NCI-H1930 (cell line): ENCODE measurements at regions not wholly inside any gene's neighbourhood (a gene's known extent, or its start where the extent isn't known, plus 50 kb on each side); places are given as distances from the start of the nearest gene placed in this dataset.

Source experiments
- DNase-seq, 2 experiments: peaks; one replicate each; lab custom pipeline; 2025; lab: John Stamatoyannopoulos, UW

- no peak for DNase-seq
Measured at GRCh38 chr6:130766239-130767144, 60.7 kb upstream of the SMLR1 start.

- no peak for DNase-seq
Measured at GRCh38 chr6:130769861-130770260, 57.3 kb upstream of the SMLR1 start.

- DNase-seq: no peak
Measured at GRCh38 chr6:130771741-130772140, 55.5 kb upstream of the SMLR1 start.

DNA sequence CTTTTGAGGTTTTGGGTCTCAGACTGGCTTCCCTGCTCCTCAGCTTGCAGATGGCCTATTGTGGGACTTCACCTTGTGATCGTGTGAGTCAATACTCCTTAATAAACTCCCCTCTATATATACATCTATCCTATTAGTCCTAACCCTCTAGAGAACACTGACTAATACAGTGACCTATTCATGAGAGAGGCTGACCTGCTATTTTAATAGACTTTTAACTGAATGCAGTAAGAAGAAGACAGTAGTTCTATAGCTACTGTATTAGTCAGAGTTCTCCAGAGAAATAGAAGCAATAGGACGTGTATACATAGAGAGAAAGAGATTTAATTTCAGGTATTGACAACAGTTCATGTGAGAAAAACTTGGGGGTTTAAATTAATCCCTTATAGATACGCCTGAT is 53.3 kb upstream of the SMLR1 start:
- DNase-seq: no peak

GRCh38 chr6:130775411-130776012 is 51.7 kb upstream of the SMLR1 start:
- DNase-seq: no peak

- DNase-seq: no peak
Measured at GRCh38 chr6:130776287-130776925, 50.8 kb upstream of the SMLR1 start.
